ENCODE measurements at regions not wholly inside any gene's neighbourhood (a gene's known extent, or its start where the extent isn't known, plus 50 kb on each side); places are given as distances from the start of the nearest gene placed in this dataset.

DNA sequence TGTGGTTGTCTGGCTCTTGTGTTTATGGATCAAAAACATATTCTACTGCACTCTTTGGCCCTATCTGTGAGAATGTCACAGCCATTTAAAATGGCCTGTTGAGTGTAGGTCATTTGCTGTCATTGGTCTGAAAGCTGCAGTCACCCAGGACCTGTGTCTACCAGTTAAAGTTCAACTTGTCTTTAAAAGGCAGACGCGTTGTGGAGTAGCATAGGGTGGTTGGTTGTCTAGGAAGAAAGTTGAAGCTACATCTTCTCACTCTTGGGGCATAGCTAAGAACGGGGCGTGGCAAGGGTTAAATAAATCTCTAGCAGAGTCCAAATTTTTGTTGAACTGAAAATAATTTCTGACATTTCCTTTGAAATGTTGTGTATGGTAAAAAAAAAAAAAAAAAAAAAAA is 110.7 kb upstream of the E2F8 start:
- TF ChIP-seq, protein P1, sequence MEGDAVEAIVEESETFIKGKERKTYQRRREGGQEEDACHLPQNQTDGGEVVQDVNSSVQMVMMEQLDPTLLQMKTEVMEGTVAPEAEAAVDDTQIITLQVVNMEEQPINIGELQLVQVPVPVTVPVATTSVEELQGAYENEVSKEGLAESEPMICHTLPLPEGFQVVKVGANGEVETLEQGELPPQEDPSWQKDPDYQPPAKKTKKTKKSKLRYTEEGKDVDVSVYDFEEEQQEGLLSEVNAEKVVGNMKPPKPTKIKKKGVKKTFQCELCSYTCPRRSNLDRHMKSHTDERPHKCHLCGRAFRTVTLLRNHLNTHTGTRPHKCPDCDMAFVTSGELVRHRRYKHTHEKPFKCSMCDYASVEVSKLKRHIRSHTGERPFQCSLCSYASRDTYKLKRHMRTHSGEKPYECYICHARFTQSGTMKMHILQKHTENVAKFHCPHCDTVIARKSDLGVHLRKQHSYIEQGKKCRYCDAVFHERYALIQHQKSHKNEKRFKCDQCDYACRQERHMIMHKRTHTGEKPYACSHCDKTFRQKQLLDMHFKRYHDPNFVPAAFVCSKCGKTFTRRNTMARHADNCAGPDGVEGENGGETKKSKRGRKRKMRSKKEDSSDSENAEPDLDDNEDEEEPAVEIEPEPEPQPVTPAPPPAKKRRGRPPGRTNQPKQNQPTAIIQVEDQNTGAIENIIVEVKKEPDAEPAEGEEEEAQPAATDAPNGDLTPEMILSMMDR (IDR thresholded peaks at IDR 0.05) = no peak
- TF ChIP-seq POLR2AphosphoS5 (IDR thresholded peaks at IDR 0.05) = no peak

Measured in breast epithelium (tissue), 3 donors.